GM04503 (cell line): ENCODE measurements at regions not wholly inside any gene's neighbourhood (a gene's known extent, or its start where the extent isn't known, plus 50 kb on each side); places are given as distances from the start of the nearest gene placed in this dataset.

Experiments used
- DNase-seq: peaks from one replicate; pipeline ENCODE4 v3.0.0-alpha.2; 2012; ENCODE audit warnings: low read depth

- DNase-seq = no peak
Measured at GRCh38 chr4:178288462-178288861, 846.2 kb upstream of the AGA start.

GRCh38 chr4:178293601-178294000 is 851.4 kb upstream of the AGA start:
- DNase-seq = no peak

- no peak for DNase-seq
Measured at GRCh38 chr4:178296669-178297068, 854.4 kb upstream of the AGA start.

GRCh38 chr4:178306565-178306964 is 864.3 kb upstream of the AGA start:
- DNase-seq = no peak

GRCh38 chr4:178309890-178310289 is 867.7 kb upstream of the AGA start:
- no peak for DNase-seq

GRCh38 chr4:178311997-178312396 is 869.8 kb upstream of the AGA start:
- DNase-seq = no peak

- no peak for DNase-seq
Measured at GRCh38 chr4:178314287-178314686, 872.0 kb upstream of the AGA start.

GRCh38 chr4:178316211-178316610 is 874.0 kb upstream of the AGA start:
- DNase-seq = no peak

GRCh38 chr4:178320003-178320402 is 877.8 kb upstream of the AGA start:
- no peak for DNase-seq

- no peak for DNase-seq
Measured at GRCh38 chr4:178322524-178323183, 880.4 kb upstream of the AGA start.

GRCh38 chr4:178329226-178329872 is 887.1 kb upstream of the AGA start:
- DNase-seq = no peak

- no peak for DNase-seq
Measured at GRCh38 chr4:178333355-178333754, 891.1 kb upstream of the AGA start.

- no peak for DNase-seq
Measured at GRCh38 chr4:178339769-178340168, 897.5 kb upstream of the AGA start.

- no peak for DNase-seq
Measured at GRCh38 chr4:178340468-178340867, 898.2 kb upstream of the AGA start.

GRCh38 chr4:178344096-178344495 is 901.9 kb upstream of the AGA start:
- DNase-seq = no peak

- DNase-seq = no peak
Measured at GRCh38 chr4:178347111-178347510, 904.9 kb upstream of the AGA start.

GRCh38 chr4:178349601-178350000 is 907.4 kb upstream of the AGA start:
- DNase-seq = no peak

- DNase-seq = no peak
Measured at GRCh38 chr4:178351185-178351584, 908.9 kb upstream of the AGA start.

- no peak for DNase-seq
Measured at GRCh38 chr4:178356725-178357124, 914.5 kb upstream of the AGA start.

- no peak for DNase-seq
Measured at GRCh38 chr4:178385481-178385880, 943.2 kb upstream of the AGA start.

GRCh38 chr4:178387756-178388155 is 945.5 kb upstream of the AGA start:
- no peak for DNase-seq

GRCh38 chr4:178395798-178396197 is 953.6 kb upstream of the AGA start:
- DNase-seq = no peak

GRCh38 chr4:178412455-178412854 is 970.2 kb upstream of the AGA start:
- no peak for DNase-seq

GRCh38 chr4:178414042-178414441 is 971.8 kb upstream of the AGA start:
- no peak for DNase-seq
